ENCODE measurements at regions not wholly inside any gene's neighbourhood (a gene's known extent, or its start where the extent isn't known, plus 50 kb on each side); places are given as distances from the start of the nearest gene placed in this dataset.

DNA sequence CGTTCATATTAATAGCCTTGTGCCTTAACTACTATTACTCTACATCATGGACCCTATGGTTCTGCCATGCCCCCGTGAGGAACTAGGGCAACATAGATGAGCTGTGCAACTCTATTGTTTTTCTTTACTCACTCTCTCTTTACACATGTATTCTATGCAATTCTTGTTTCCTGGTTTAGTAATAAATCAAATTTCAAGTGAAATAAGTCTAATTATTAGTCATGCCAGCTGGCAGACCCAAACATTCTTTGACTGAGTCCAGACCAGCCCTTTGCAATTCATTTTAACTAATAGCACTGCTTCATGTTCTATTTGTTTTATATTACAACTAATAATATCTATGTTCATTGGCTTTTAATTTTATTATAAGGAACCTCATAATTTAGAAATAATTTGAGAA lies 789.3 kb upstream of the ADAMTS5 start:
- H3K4me3 ChIP-seq (ENCODE audit: low read depth, low read length, poor library complexity, severe bottlenecking): no peak overlapping the region
- H3K9me3 ChIP-seq (ENCODE audit: low read depth, low read length, poor library complexity, severe bottlenecking): no peaks in the 10 kb centered on the region
- ChIA-PET POLR2A (ENCODE audit: low non-redundant PET) (no interaction called here), CTCF (no interaction called here)
- H3K36me3 ChIP-seq (ENCODE audit: insufficient read depth, low read length, poor library complexity, severe bottlenecking): no peaks in the 10 kb centered on the region
- H3K27me3 ChIP-seq (replicated peaks; ENCODE audit: insufficient read depth, low read depth, low read length, poor library complexity): no peaks in the 10 kb centered on the region
- TF ChIP-seq EZH2 (IDR thresholded peaks at IDR 0.05; ENCODE audit: borderline replicate concordance, low read depth, low read length, poor library complexity, severe bottlenecking) (no peak), CTCF (conservative IDR thresholded peaks at IDR 0.05; ENCODE audit: low read depth, low read length) (no peak)
- DNase-seq (ENCODE audit: low spot score): no peak
- intact Hi-C loops (cut with micrococcal nuclease; ENCODE audit: unreplicated experiment): no loop called here
- H3K4me1 ChIP-seq (ENCODE audit: insufficient read depth, low read length, poor library complexity, severe bottlenecking): no peaks in the 10 kb centered on the region
- BruUV-seq (replicated peaks): no TSS peak
- H3K27ac ChIP-seq (ENCODE audit: low read depth, low read length, poor library complexity, severe bottlenecking): no peak overlapping the region

DNA sequence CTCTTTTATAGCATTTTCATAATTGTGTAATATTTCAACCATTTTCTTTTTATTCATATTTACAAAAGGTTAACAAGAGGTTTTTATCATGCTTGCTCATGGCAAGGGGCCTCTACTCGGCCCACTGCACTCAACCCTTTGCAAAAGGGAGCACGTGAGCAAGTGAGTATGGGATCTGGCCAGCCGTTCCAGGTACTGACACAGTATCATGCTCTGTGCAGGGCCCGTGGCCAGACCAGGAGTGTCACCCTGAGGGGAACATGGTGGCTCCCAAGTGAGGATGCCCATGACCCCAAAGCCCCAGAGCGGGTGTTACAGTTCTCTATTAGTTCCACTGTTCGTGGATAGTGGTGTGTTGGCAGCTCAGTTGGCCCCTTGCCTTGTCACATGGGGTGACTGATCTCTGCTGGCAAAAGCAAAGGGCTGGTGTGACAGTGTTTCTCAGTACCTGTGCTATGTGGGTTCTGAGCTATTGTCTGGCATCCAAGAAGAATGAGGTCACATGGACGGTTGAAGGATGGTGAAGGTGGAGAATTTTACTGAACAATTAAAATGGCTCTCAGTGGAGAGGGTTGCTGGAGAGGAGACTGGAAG lies 777.2 kb upstream of the ADAMTS5 start:
- Histone ChIP-seq H3K27me3 (replicated peaks; ENCODE audit: insufficient read depth, low read depth, low read length, poor library complexity) (no peaks in the 10 kb centered on the region), H3K4me3 (ENCODE audit: low read depth, low read length, poor library complexity, severe bottlenecking) (no peak overlapping the region), H3K9me3 (ENCODE audit: low read depth, low read length, poor library complexity, severe bottlenecking) (peaks cover 6% of the 10 kb centered on the region), H3K36me3 (ENCODE audit: insufficient read depth, low read length, poor library complexity, severe bottlenecking) (no peaks in the 10 kb centered on the region), H3K4me1 (ENCODE audit: insufficient read depth, low read length, poor library complexity, severe bottlenecking) (no peaks in the 10 kb centered on the region), H3K27ac (ENCODE audit: low read depth, low read length, poor library complexity, severe bottlenecking) (no peak overlapping the region)
- DNase-seq (ENCODE audit: low spot score): no peak
- BruUV-seq (replicated peaks): no TSS peak
- no peak for TF ChIP-seq CTCF (conservative IDR thresholded peaks at IDR 0.05; ENCODE audit: low read depth, low read length)
- no peak for TF ChIP-seq EZH2 (IDR thresholded peaks at IDR 0.05; ENCODE audit: borderline replicate concordance, low read depth, low read length, poor library complexity, severe bottlenecking)
- ChIA-PET POLR2A (ENCODE audit: low non-redundant PET) (no interaction called here), CTCF (no interaction called here)
- intact Hi-C loops (cut with micrococcal nuclease; ENCODE audit: unreplicated experiment): no loop called here

DNA sequence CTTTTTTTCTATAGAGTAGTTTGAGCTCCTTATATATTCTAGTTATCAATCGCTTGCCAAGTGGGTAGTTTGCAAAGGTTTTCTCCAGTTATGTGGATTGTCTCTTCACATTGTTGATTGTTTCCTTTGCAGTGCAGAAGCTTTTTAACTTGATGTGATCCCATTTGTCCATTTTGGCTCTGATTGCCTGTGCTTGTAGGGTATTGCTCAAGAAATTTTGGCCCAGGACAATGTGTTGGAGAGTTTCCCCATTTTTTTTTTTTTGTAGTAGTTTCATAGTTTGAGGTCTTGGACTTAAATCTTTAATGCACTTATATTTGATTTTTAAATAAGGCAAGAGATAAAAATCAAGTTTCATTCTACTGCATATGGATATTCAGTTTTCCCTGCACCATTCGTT lies 774.8 kb upstream of the ADAMTS5 start:
- Histone ChIP-seq H3K4me3 (ENCODE audit: low read depth, low read length, poor library complexity, severe bottlenecking) (no peak overlapping the region), H3K27ac (ENCODE audit: low read depth, low read length, poor library complexity, severe bottlenecking) (no peak overlapping the region), H3K4me1 (ENCODE audit: insufficient read depth, low read length, poor library complexity, severe bottlenecking) (no peaks in the 10 kb centered on the region), H3K27me3 (replicated peaks; ENCODE audit: insufficient read depth, low read depth, low read length, poor library complexity) (no peaks in the 10 kb centered on the region), H3K9me3 (ENCODE audit: low read depth, low read length, poor library complexity, severe bottlenecking) (peaks cover 6% of the 10 kb centered on the region), H3K36me3 (ENCODE audit: insufficient read depth, low read length, poor library complexity, severe bottlenecking) (no peaks in the 10 kb centered on the region)
- DNase-seq (ENCODE audit: low spot score): no peak
- POLR2A ChIA-PET (ENCODE audit: low non-redundant PET): no interaction called here
- intact Hi-C loops (cut with micrococcal nuclease; ENCODE audit: unreplicated experiment): no loop called here
- CTCF ChIA-PET: no interaction called here
- no peak for TF ChIP-seq CTCF (conservative IDR thresholded peaks at IDR 0.05; ENCODE audit: low read depth, low read length)
- no peak for TF ChIP-seq EZH2 (IDR thresholded peaks at IDR 0.05; ENCODE audit: borderline replicate concordance, low read depth, low read length, poor library complexity, severe bottlenecking)
- BruUV-seq (replicated peaks): no TSS peak

Measured in A673 (cell line).